Caco-2 (cell line): ENCODE measurements at regions not wholly inside any gene's neighbourhood (a gene's known extent, or its start where the extent isn't known, plus 50 kb on each side); places are given as distances from the start of the nearest gene placed in this dataset.

ENCODE experiments used
- BruUV-seq: library from RNA; stranded (reverse); fragments of 400-500 nt; replicated peaks from 2 replicates; lab custom pipeline; 2021; lab: Mats Ljungman, UMichigan
- CTCF ChIA-PET: fragments of 300-600 bp; sonication (Branson Sonifier 250); formaldehyde crosslinking; loops from one replicate; lab custom pipeline; 2022; ENCODE audit warnings: antibody characterized with exemption; lab: Charles Lee
- POLR2A ChIA-PET: fragments of 300-600 bp; sonication (Branson Sonifier 250); formaldehyde crosslinking; loops from one replicate; lab custom pipeline; 2022; ENCODE audit warnings: antibody characterized with exemption; lab: Charles Lee
- DNase-seq, 2 experiments: peaks; one replicate each; pipeline versions ENCODE4 v3.0.0 to v3.0.0-alpha.2; 2020 to 2022
- H3K27me3 ChIP-seq: replicated peaks from 2 replicates; pipeline ENCODE4 v1.6.0; 2011; ENCODE audit warnings: low read length; ENCODE audit not compliant: control insufficient read depth, insufficient read depth
- H3K36me3 ChIP-seq: 2 replicates; pipeline ENCODE4 v1.5.1; 2011; ENCODE audit warnings: low read length; ENCODE audit not compliant: control insufficient read depth, insufficient read depth
- H3K4me1 ChIP-seq: fragments of 250-450 bp; sonication (Bioruptor Pico); 2 replicates; pipeline ENCODE4 v1.5.1; 2020; ENCODE audit warnings: mild to moderate bottlenecking
- H3K4me3 ChIP-seq: 2 replicates; pipeline ENCODE4 v1.5.1; 2011; ENCODE audit warnings: low read depth, mild to moderate bottlenecking, control low read depth, low read length
- H3K9me3 ChIP-seq: fragments of 250-450 bp; sonication (Bioruptor Pico); 2 replicates; pipeline ENCODE4 v1.5.1; 2020; ENCODE audit warnings: mild to moderate bottlenecking, moderate library complexity
- H3K27ac Mint-ChIP-seq: one replicate; pipeline ENCODE4 v1.8.0; 2022; ENCODE audit warnings: mixed read lengths; ENCODE audit not compliant: unreplicated experiment
- H3K27me3 Mint-ChIP-seq: one replicate; pipeline ENCODE4 v1.8.0; 2022; ENCODE audit warnings: mixed read lengths; ENCODE audit not compliant: insufficient read depth, unreplicated experiment
- H3K36me3 Mint-ChIP-seq: one replicate; pipeline ENCODE4 v1.8.0; 2022; ENCODE audit warnings: mild to moderate bottlenecking, mixed read lengths; ENCODE audit not compliant: insufficient read depth, unreplicated experiment
- H3K4me1 Mint-ChIP-seq: one replicate; pipeline ENCODE4 v1.8.0; 2022; ENCODE audit warnings: low read depth, mixed read lengths; ENCODE audit not compliant: unreplicated experiment
- H3K4me3 Mint-ChIP-seq: one replicate; pipeline ENCODE4 v1.8.0; 2022; ENCODE audit warnings: mild to moderate bottlenecking, moderate library complexity, mixed read lengths; ENCODE audit not compliant: unreplicated experiment
- H3K9me3 Mint-ChIP-seq: one replicate; pipeline ENCODE4 v1.8.0; 2022; ENCODE audit warnings: mixed read lengths; ENCODE audit not compliant: unreplicated experiment
- intact Hi-C: fragments of 100-400 bp; cut with micrococcal nuclease; formaldehyde crosslinking; loops from one replicate; pipeline ENCODE4 v1.10.0; 2022; ENCODE audit not compliant: unreplicated experiment
- TF ChIP-seq, protein P1 (sequence below), 2 experiments: fragments of 200-600 bp in 1 of 2; IDR thresholded peaks; 1 replicate in 1 of 2; 2 replicates in 1 of 2; pipeline versions ENCODE4 v1.5.1 to v1.8.0; 2011 to 2022; ENCODE audit warnings: antibody characterized with exemption in 1 of 2, control low read depth in 1 of 2, inconsistent platforms in 1 of 2, low read depth in 1 of 2, low read length in 1 of 2, mild to moderate bottlenecking in 1 of 2, moderate library complexity in 1 of 2; ENCODE audit not compliant: insufficient read depth in 1 of 2, severe bottlenecking in 1 of 2, unreplicated experiment in 1 of 2

DNA sequence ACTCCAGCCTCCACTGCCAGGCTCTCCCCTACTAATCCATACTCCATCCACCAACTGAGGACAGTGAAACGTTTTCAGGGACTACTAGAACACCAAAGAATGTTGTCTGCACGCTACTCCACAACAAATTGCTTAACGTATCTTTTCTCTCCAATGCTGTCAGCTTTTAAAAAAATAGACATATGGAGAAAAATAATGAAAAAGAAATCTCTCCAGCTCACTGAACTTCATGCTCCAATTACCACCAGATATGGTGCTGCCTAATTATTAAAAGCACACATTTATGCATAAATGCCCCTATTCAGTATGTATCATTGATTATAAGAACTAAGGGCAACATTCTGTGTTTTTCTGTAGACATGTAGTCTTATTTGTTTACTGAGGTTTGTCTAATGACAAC lies 672.2 kb upstream of the ANO3 start:
- no peaks in the 10 kb centered on the region for H3K36me3 ChIP-seq
- CTCF ChIA-PET = no interaction called here
- DNase-seq = no peak

DNA sequence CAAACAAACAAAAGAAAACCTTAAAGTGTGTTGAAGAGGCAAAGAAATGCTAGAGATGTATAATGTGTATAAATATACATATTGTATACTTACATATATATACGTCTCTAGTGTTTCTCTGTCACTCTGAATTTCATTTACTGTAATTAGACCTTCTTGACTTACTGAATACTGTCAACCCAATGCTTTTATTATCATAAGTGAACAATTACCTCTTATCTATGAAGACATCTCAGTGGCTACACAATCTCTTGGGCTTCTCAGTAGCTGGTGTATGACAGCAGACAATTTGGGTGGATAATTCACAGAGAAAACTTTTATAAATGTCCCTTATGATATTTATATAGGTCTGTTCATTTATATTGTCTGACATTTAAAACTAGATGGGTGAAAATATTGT lies 664.1 kb upstream of the ANO3 start:
- Mint-ChIP-seq H3K27me3 (no peaks in the 10 kb centered on the region), H3K4me1 (no peaks in the 10 kb centered on the region), H3K9me3 (no peaks in the 10 kb centered on the region), H3K27ac (no peak overlapping the region), H3K4me3 (no peak overlapping the region), H3K36me3 (no peaks in the 10 kb centered on the region)
- Histone ChIP-seq H3K9me3 (no peaks in the 10 kb centered on the region), H3K27me3 (no peaks in the 10 kb centered on the region), H3K4me1 (no peaks in the 10 kb centered on the region), H3K4me3 (no peak overlapping the region), H3K36me3 (no peaks in the 10 kb centered on the region)
- no TSS peak for BruUV-seq
- ChIA-PET POLR2A (no interaction called here), CTCF (no interaction called here)
- DNase-seq = no peak
- TF ChIP-seq, protein P1, sequence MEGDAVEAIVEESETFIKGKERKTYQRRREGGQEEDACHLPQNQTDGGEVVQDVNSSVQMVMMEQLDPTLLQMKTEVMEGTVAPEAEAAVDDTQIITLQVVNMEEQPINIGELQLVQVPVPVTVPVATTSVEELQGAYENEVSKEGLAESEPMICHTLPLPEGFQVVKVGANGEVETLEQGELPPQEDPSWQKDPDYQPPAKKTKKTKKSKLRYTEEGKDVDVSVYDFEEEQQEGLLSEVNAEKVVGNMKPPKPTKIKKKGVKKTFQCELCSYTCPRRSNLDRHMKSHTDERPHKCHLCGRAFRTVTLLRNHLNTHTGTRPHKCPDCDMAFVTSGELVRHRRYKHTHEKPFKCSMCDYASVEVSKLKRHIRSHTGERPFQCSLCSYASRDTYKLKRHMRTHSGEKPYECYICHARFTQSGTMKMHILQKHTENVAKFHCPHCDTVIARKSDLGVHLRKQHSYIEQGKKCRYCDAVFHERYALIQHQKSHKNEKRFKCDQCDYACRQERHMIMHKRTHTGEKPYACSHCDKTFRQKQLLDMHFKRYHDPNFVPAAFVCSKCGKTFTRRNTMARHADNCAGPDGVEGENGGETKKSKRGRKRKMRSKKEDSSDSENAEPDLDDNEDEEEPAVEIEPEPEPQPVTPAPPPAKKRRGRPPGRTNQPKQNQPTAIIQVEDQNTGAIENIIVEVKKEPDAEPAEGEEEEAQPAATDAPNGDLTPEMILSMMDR (IDR thresholded peaks at IDR 0.05; ENCODE audit: insufficient read depth in 1 of 2, low read depth in 1 of 2, low read length in 1 of 2, severe bottlenecking in 1 of 2, unreplicated experiment in 1 of 2) = no peak
- intact Hi-C loops = no loop called here

More for the DNA sequence above, 672.2 kb upstream of the ANO3 start:
- Histone ChIP-seq H3K27me3 (no peaks in the 10 kb centered on the region), H3K4me1 (no peaks in the 10 kb centered on the region), H3K4me3 (no peak overlapping the region), H3K9me3 (no peaks in the 10 kb centered on the region)
- intact Hi-C loops = no loop called here
- Mint-ChIP-seq H3K9me3 (no peaks in the 10 kb centered on the region), H3K4me1 (no peaks in the 10 kb centered on the region), H3K36me3 (no peaks in the 10 kb centered on the region), H3K27ac (no peak overlapping the region), H3K4me3 (no peak overlapping the region), H3K27me3 (no peaks in the 10 kb centered on the region)
- no TSS peak for BruUV-seq
- TF ChIP-seq, protein P1 (IDR thresholded peaks at IDR 0.05; ENCODE audit: insufficient read depth in 1 of 2, low read depth in 1 of 2, low read length in 1 of 2, severe bottlenecking in 1 of 2, unreplicated experiment in 1 of 2) = no peak
- POLR2A ChIA-PET = no interaction called here

GRCh38 chr11:25691959-25692358 lies 640.0 kb upstream of the ANO3 start:
- Mint-ChIP-seq H3K9me3 (peaks cover 18% of the 10 kb centered on the region), H3K4me3 (no peak overlapping the region), H3K36me3 (no peaks in the 10 kb centered on the region), H3K27ac (no peak overlapping the region), H3K4me1 (no peaks in the 10 kb centered on the region), H3K27me3 (no peaks in the 10 kb centered on the region)
- POLR2A ChIA-PET = no interaction called here
- Histone ChIP-seq H3K4me1 (no peaks in the 10 kb centered on the region), H3K27me3 (no peaks in the 10 kb centered on the region), H3K9me3 (no peaks in the 10 kb centered on the region), H3K4me3 (no peak overlapping the region), H3K36me3 (no peaks in the 10 kb centered on the region)
- BruUV-seq = no TSS peak
- no peak for DNase-seq
- CTCF ChIA-PET = no interaction called here
- intact Hi-C loops = no loop called here
- TF ChIP-seq, protein P1 (IDR thresholded peaks at IDR 0.05; ENCODE audit: insufficient read depth in 1 of 2, low read depth in 1 of 2, low read length in 1 of 2, severe bottlenecking in 1 of 2, unreplicated experiment in 1 of 2) = no peak
